Activated CD8-positive, alpha-beta memory T cell treated with anti-CD3 and anti-CD28 coated beads for 36 hours (primary cell): ENCODE measurements at regions not wholly inside any gene's neighbourhood (a gene's known extent, or its start where the extent isn't known, plus 50 kb on each side); places are given as distances from the start of the nearest gene placed in this dataset.
"Not testable (repeated sequence)": the region's sequence is repeated elsewhere in the genome, so short reads cannot be mapped to it uniquely, and the experiment has no call there.

Source experiments
- CTCF ChIA-PET: fragments of 350-600 bp; sonication (Branson Sonifier 250); formaldehyde crosslinking; loops from one replicate; lab custom pipeline; 2021; ENCODE audit warnings: antibody characterized with exemption; lab: Charles Lee
- POLR2A ChIA-PET: fragments of 350-600 bp; sonication (Branson Sonifier 250); formaldehyde crosslinking; loops from one replicate; lab custom pipeline; 2021; ENCODE audit warnings: antibody characterized with exemption; lab: Charles Lee

DNA sequence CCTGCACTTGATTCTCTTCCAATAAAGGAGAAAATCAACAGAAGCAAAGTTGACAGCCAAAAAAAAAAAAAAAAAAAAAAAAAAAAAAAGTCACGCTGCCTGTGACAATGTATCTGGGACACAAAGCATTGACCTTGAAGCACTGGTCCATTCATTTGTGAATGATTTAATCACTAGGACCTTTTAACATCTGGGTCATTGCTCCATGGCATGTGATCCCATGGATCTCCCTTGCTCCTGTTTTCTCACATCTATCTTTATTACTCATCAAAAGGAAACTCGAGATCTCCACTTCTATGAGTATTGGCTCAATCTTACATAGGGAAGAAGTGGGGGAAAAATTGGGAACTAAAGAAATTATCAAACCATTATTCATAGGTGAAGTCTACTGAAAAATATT, 89.6 kb upstream of the SMIM30 start:
- ChIA-PET CTCF (no interaction called here), POLR2A (no interaction called here)

DNA sequence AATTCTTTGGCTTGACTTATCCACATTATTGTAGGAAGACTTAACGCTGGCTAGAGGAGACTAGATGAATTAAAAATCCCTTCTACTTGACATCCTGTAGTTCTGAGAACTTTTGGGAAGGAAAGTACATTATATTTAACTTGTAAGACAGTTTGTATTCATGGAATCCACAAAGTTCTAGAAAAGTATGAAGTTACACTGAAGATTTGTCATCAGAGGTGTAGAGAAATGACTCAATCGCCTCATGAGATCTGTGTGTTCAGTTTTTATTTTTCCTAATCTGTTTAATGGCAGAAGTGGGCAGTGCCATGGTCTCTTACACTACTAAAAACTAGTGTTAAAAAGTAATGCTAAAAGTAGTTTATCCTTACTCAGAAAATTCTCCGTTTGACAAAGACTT, 89.1 kb upstream of the SMIM30 start:
- ChIA-PET CTCF (interaction anchor here (0.9 kb wide), 1 partner anchor 8 kb away, joined by 3 read pairs; no protein-coding TSS in a partner anchor), POLR2A (no interaction called here)

DNA sequence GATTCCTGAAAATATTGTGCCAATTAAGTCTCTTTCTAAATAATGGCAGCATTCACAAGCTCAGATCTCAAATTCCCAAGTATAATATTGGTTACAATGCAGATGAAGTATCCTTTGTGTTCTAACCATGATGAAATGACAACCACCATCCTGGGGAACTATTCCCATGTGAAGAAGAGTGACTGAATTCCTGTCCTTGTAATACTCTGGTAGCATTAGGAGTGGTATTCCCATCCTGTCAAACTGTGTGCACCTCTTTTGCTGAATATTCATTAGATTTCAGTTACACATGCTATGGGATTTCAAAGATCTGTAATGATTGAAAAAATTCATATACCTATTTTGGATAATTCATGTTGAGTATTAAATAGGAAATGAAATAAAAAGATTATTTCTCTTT, 86.1 kb upstream of the SMIM30 start:
- POLR2A ChIA-PET, result no interaction called here
- CTCF ChIA-PET, result no interaction called here

DNA sequence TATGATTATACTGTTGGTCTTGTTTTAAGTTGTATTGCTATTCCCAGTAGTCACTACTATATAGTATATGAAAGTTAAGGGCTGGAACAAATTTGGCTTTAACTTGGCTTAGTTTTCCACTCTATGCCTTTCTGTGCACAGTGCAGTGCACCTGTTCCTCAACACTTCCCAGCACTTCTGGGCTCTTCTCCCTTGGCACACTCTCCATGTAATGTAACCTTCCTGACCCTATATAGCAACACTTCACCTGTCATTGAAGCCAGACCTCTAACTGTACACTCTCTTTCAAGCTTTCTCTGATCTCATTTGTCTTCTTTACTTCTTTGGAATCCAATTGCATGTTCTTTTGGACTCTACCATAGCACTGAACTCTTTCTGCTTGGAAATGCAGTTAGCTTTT, 83.9 kb upstream of the SMIM30 start:
- ChIA-PET CTCF (no interaction called here), POLR2A (no interaction called here)

DNA sequence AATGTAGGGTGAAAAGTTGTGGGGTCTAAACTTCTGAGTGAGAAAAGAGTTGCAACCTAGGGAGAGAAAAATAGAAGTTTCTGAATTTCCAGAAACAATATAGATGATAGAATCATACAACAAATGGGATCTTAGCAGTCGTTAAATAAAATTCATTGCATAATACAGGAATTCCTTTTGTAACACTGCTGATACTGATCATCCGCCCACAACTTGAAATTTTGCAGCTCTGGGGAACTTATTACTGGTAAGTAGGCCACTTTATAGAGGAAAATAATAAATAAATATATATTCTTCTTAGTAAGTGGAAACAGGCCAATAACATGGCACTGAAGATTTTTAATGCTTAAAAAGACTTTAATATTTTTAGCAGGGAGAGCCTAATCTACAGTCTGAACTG, 81.9 kb upstream of the SMIM30 start:
- ChIA-PET POLR2A (no interaction called here), CTCF (no interaction called here)

DNA sequence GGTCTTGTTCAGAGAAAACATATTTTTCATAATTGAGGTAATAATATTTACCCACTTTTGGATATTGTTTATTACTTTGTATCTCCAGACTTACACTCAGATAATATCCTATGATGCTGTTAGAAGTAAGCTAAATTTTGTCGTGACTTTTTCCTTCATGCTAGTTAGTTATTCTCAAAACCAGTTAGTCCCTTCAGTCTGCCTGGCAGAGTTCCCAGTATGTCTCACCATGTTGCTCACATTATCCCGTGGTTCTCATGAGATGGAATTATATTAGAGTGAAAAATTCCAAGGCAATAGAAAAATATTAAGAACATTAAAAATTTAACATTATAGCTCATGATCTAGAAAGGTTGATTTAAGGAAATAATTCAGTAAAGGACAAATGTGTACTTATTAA, 81.5 kb upstream of the SMIM30 start:
- ChIA-PET POLR2A (no interaction called here), CTCF (no interaction called here)

DNA sequence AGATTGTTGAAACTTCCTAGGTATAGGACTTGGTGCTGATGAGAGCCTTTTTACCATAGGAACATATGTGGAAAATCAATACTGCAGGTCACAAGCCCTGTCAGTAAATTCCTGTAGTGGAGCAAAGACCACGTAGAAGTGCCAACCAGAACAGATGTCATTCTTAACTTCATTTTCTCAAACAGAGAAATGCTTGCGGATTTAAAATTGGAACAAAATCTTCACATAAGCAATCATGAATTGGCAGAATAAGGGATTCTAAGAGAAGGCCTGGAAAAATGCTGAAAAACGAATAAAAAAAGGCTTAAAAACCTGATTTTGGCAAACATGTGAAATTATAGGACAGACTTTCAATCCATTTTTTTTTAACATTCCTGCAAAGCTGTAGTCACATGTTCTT, 80.8 kb upstream of the SMIM30 start:
- POLR2A ChIA-PET, result no interaction called here
- CTCF ChIA-PET, result no interaction called here

DNA sequence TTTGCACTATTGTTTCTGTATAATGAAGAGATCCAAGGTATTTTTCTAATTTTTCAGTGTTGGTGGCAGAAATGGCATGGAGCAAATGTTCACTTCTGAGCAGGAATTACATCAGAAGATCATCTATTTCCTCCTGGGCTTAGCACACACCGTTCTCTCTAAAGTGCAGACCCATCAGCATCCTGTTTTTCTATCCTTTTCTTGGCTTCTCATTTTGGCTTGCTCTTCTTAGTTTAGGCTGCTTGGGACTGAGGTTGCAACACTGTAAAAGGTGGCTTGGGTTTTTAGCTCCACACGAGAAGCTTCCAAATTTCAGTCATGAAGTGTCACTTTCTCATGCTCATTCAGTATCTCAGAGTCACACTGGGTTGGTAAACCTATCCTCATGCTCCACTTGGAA, 79.9 kb upstream of the SMIM30 start:
- ChIA-PET POLR2A (no interaction called here), CTCF (no interaction called here)

DNA sequence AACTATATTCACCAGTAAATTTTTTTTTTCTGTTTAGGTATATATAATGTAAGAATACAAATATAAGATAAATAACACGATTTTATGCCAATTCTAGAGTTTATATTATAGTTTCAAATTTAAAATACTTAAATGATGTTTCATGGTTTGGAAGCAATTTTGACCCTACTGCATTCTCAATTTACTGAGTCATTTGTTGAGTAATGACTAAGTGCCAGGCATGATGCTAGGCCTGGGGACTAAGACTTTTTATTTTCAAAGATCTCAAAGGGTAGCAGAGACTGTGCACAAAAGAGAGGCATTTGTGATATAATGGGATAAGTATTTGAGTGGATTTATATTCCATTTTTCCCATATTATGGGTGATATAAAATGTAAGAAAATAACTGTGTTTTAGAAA, 78.9 kb upstream of the SMIM30 start:
- ChIA-PET CTCF (no interaction called here), POLR2A (no interaction called here)

DNA sequence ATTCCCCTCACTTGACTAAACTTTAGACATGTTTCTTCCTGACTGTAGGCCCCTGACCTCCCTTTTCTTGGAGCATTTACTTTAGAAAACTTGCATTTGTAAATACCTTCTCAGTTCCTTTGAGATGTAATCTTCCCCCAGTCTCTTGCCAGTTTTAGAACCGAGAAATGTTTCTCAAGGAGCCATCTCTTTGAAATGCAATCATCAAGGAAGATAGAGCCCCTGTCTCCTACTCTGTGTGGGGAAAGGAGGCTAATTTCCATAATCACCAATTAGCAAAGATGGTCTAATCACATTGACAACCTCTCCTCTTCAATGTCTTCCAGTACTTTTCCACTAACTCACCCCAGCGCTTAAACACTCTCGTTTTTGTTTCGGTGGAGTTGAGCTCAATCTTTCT, 70.0 kb upstream of the SMIM30 start:
- CTCF ChIA-PET, result no interaction called here
- POLR2A ChIA-PET, result no interaction called here

DNA sequence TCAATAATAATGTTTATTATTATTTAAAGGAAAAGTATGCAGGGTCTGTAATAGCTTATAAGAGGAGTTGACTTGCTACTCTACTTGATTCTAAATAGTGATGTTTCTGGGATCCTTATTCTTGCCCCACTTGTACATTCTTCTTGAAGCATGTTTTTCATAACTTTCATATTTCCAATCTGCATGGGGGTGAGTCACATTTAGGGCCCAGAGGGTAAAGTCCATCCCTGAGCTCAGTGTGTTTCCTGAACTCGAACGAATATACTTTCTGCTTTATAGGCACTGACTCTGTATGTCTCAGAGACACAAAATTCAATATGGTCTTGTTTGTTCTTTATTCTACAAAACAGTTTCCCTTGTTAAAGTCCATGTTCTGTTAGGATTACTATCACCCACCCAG, 61.0 kb upstream of the SMIM30 start:
- ChIA-PET CTCF (no interaction called here), POLR2A (no interaction called here)

DNA sequence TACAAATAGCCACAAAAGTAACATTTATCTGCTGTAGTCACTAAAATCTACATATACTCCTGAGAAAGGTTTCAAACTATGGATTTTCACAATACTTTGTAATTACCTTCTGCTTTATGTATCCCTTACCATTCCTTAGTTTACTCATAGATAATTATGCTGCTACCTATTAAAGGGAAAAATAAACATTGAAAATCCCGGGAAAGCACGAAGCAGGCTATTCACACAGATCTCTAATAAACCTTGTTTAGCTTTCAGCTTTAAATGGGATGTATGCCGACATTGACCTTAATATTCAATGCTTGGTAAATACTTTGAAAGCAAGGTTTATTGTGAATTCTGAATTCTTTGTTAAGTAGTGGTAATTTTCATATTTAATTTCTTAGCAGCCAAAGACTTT, 58.5 kb upstream of the SMIM30 start:
- ChIA-PET POLR2A (no interaction called here), CTCF (no interaction called here)

DNA sequence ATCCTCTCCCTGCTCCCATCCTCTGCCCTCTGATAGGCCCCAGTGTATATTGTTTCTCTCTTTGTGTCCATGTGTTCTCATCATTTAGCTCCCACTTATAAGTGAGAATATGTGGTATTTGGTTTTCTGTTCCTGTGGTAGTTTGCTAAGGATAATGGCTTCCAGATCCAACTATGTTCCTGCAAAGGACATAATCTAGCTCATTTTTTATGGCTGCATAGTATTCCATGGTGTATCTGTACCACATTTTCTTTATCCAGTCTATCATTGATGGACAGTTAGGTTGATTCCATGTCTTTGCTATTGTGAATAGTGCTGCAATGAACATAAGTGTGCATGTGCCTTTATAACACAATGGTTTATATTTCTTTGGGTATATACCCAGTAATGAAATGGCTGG, 57.8 kb upstream of the SMIM30 start:
- POLR2A ChIA-PET, CTCF ChIA-PET: not testable (repeated sequence)

DNA sequence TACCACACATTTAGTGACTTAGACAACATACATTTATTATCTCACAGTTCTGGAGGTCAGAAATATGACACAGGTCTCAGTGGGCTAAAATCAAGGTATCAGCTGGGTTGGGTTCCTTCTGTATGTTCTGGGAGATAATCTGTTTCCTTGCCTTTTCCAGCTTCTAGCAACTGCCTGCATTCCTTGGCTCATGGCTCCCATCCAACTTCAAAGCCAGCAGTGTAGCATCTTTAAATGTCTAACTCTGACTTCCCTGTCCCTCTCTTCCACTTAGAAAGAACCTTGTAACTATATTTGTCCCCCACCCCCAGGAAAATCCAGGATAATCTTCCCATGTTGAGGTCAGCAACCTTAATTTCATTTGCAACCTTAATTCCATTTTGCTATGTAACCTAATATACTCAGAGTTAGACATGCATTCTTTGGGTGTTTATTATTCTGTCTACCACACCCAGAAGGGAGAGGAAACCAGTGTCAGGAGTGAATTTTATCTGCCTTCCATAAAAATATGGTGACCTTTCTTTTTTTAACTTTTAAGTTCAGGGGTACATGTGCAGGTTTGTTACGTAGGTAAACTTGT, 57.3 kb upstream of the SMIM30 start:
- ChIA-PET CTCF (no interaction called here), POLR2A (no interaction called here)

DNA sequence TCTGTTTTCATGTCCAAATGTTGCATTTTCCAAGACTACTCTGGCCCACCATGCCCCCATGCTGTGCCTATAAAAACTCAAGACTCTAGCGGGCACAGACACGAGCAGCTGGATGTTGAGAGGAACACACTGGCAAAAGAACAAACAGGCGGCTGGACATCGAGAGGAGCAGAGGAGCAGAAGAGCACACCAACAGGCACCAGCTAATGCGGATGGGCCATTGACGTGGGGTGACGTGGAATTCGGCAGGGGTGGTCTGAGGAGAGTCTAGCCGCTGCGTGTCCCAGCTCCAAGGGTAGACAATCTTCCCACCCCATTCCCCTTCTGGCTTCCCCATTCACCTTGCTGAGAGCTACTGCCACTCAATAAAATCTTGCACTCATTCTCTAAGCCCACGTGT, 54.4 kb upstream of the SMIM30 start:
- ChIA-PET POLR2A (no interaction called here), CTCF (no interaction called here)

DNA sequence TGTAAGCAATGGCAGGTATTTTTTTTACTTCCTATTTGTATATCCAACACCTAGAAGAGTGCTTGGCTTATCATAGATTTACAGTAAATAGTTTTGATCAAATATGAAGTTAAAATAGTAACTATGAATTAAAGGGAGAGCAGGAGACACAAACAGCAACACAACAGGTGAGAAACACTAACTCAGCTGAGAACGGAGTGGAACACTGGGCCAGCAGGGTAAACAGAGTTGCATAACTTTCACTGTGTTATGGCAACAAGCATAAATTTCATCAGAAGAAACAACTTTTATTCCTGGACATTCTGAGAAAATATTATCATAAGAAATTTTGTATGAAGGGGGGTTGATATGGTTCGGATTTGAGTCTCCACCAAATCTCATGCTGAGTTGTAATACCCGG, 52.2 kb upstream of the SMIM30 start:
- POLR2A ChIA-PET, result no interaction called here
- CTCF ChIA-PET, result no interaction called here
